Activated CD8-positive, alpha-beta T cell treated with anti-CD3 and anti-CD28 coated beads, Interleukin-2, amount 10 ng/mL, durations not matched to agents 7 days and 5 days (primary cell): ENCODE measurements at regions not wholly inside any gene's neighbourhood (a gene's known extent, or its start where the extent isn't known, plus 50 kb on each side); places are given as distances from the start of the nearest gene placed in this dataset.

Experiments
- ATAC-seq: fragments of 150-1000 bp; cut with Tn5 transposase; one replicate; pipeline ENCODE4 v1.10.0; 2021; ENCODE audit warnings: moderate library complexity
- CTCF ChIA-PET: fragments of 350-600 bp; sonication (Branson Sonifier 250); formaldehyde crosslinking; loops from one replicate; lab custom pipeline; 2021; ENCODE audit warnings: antibody characterized with exemption; lab: Charles Lee
- POLR2A ChIA-PET: fragments of 350-600 bp; sonication (Branson Sonifier 250); formaldehyde crosslinking; loops from one replicate; lab custom pipeline; 2021; ENCODE audit warnings: antibody characterized with exemption; lab: Charles Lee
- DNase-seq: peaks from one replicate; pipeline ENCODE4 v3.0.0-alpha.2; 2020
- H3K27ac Mint-ChIP-seq: one replicate; pipeline ENCODE4 v1.8.0; 2021; ENCODE audit warnings: mild to moderate bottlenecking, mixed read lengths
- H3K27me3 Mint-ChIP-seq: one replicate; pipeline ENCODE4 v1.8.0; 2021; ENCODE audit warnings: low read depth, mixed read lengths
- H3K36me3 Mint-ChIP-seq: one replicate; pipeline ENCODE4 v1.8.0; 2021; ENCODE audit warnings: low read depth, mixed read lengths
- H3K4me1 Mint-ChIP-seq: one replicate; pipeline ENCODE4 v1.8.0; 2021; ENCODE audit warnings: low read depth, mixed read lengths
- H3K4me3 Mint-ChIP-seq: one replicate; pipeline ENCODE4 v1.8.0; 2021; ENCODE audit warnings: mild to moderate bottlenecking, mixed read lengths
- H3K9me3 Mint-ChIP-seq: one replicate; pipeline ENCODE4 v1.8.0; 2022; ENCODE audit warnings: mixed read lengths; ENCODE audit not compliant: insufficient read depth

- Mint-ChIP-seq H3K9me3 (no peaks in the 10 kb centered on the region), H3K27me3 (no peaks in the 10 kb centered on the region), H3K4me3 (no peak overlapping the region), H3K27ac (no peak overlapping the region), H3K4me1 (no peaks in the 10 kb centered on the region), H3K36me3 (no peaks in the 10 kb centered on the region)
- ATAC-seq = no peak
- no peak for DNase-seq
- POLR2A ChIA-PET = no interaction called here
- CTCF ChIA-PET = no interaction called here
Measured at GRCh38 chr3:3340526-3340925, 161.0 kb upstream of the CRBN start.

- Mint-ChIP-seq H3K9me3 (no peaks in the 10 kb centered on the region), H3K36me3 (no peaks in the 10 kb centered on the region), H3K27me3 (no peaks in the 10 kb centered on the region), H3K4me1 (no peaks in the 10 kb centered on the region), H3K4me3 (no peak overlapping the region), H3K27ac (no peak overlapping the region)
- CTCF ChIA-PET = no interaction called here
- ATAC-seq (no peak), DNase-seq (no peak)
- POLR2A ChIA-PET = no interaction called here
Measured at GRCh38 chr3:3335903-3336302, 156.4 kb upstream of the CRBN start.

- no peaks in the 10 kb centered on the region for H3K36me3 Mint-ChIP-seq
- POLR2A ChIA-PET = no interaction called here
Measured at GRCh38 chr3:3334491-3334890, 155.0 kb upstream of the CRBN start.

GRCh38 chr3:3333571-3333970, 154.1 kb upstream of the CRBN start:
- POLR2A ChIA-PET = no interaction called here
- CTCF ChIA-PET = no interaction called here

More at GRCh38 chr3:3334491-3334890, 155.0 kb upstream of the CRBN start:
- Mint-ChIP-seq H3K9me3 (no peaks in the 10 kb centered on the region), H3K27me3 (no peaks in the 10 kb centered on the region), H3K4me1 (no peaks in the 10 kb centered on the region), H3K4me3 (no peak overlapping the region), H3K27ac (no peak overlapping the region)
- CTCF ChIA-PET = no interaction called here
- ATAC-seq (no peak), DNase-seq (no peak)

GRCh38 chr3:3316521-3316920, 137.0 kb upstream of the CRBN start:
- no peak overlapping the region for H3K4me3 Mint-ChIP-seq
- POLR2A ChIA-PET = no interaction called here
- no peak for ATAC-seq

More at GRCh38 chr3:3333571-3333970, 154.1 kb upstream of the CRBN start:
- no peaks in the 10 kb centered on the region for H3K9me3 Mint-ChIP-seq
- no peak overlapping the region for H3K27ac Mint-ChIP-seq
- no peak for DNase-seq
- no peak overlapping the region for H3K4me3 Mint-ChIP-seq
- ATAC-seq = no peak
- H3K27me3 Mint-ChIP-seq = no peaks in the 10 kb centered on the region
- H3K4me1 Mint-ChIP-seq = no peaks in the 10 kb centered on the region
- no peaks in the 10 kb centered on the region for H3K36me3 Mint-ChIP-seq

GRCh38 chr3:3315846-3316245, 136.4 kb upstream of the CRBN start:
- Mint-ChIP-seq H3K4me3 (no peak overlapping the region), H3K9me3 (no peaks in the 10 kb centered on the region), H3K27ac (no peak overlapping the region), H3K36me3 (no peaks in the 10 kb centered on the region), H3K27me3 (no peaks in the 10 kb centered on the region), H3K4me1 (no peaks in the 10 kb centered on the region)
- DNase-seq (no peak), ATAC-seq (no peak)
- POLR2A ChIA-PET = no interaction called here
- CTCF ChIA-PET = no interaction called here

More at GRCh38 chr3:3316521-3316920, 137.0 kb upstream of the CRBN start:
- Mint-ChIP-seq H3K9me3 (no peaks in the 10 kb centered on the region), H3K36me3 (no peaks in the 10 kb centered on the region), H3K4me1 (no peaks in the 10 kb centered on the region), H3K27ac (no peak overlapping the region), H3K27me3 (no peaks in the 10 kb centered on the region)
- CTCF ChIA-PET = no interaction called here
- DNase-seq = no peak

GRCh38 chr3:3309887-3310286, 130.4 kb upstream of the CRBN start:
- no peak overlapping the region for H3K27ac Mint-ChIP-seq
- H3K36me3 Mint-ChIP-seq = no peaks in the 10 kb centered on the region
- no peaks in the 10 kb centered on the region for H3K9me3 Mint-ChIP-seq
- DNase-seq = no peak
- no peaks in the 10 kb centered on the region for H3K4me1 Mint-ChIP-seq
- CTCF ChIA-PET = no interaction called here
- no peak overlapping the region for H3K4me3 Mint-ChIP-seq
- ATAC-seq = no peak
- POLR2A ChIA-PET = no interaction called here
- peaks cover 3% of the 10 kb centered on the region for H3K27me3 Mint-ChIP-seq

- ATAC-seq (no peak), DNase-seq (no peak)
- Mint-ChIP-seq H3K9me3 (no peaks in the 10 kb centered on the region), H3K27ac (no peak overlapping the region), H3K27me3 (peaks cover 3% of the 10 kb centered on the region), H3K36me3 (no peaks in the 10 kb centered on the region), H3K4me3 (no peak overlapping the region), H3K4me1 (no peaks in the 10 kb centered on the region)
- POLR2A ChIA-PET = no interaction called here
- CTCF ChIA-PET = no interaction called here
Measured at GRCh38 chr3:3308809-3309208, 129.3 kb upstream of the CRBN start.

GRCh38 chr3:3307491-3307890, 128.0 kb upstream of the CRBN start:
- Mint-ChIP-seq H3K4me3 (no peak overlapping the region), H3K27ac (no peak overlapping the region), H3K9me3 (no peaks in the 10 kb centered on the region), H3K27me3 (peaks cover 3% of the 10 kb centered on the region), H3K4me1 (no peaks in the 10 kb centered on the region), H3K36me3 (no peaks in the 10 kb centered on the region)
- ChIA-PET CTCF (no interaction called here), POLR2A (no interaction called here)
- ATAC-seq = no peak
- DNase-seq = no peak

- Mint-ChIP-seq H3K9me3 (no peaks in the 10 kb centered on the region), H3K27me3 (peaks cover 3% of the 10 kb centered on the region), H3K27ac (no peak overlapping the region), H3K36me3 (no peaks in the 10 kb centered on the region), H3K4me1 (no peaks in the 10 kb centered on the region), H3K4me3 (no peak overlapping the region)
- ATAC-seq = no peak
- DNase-seq = no peak
- ChIA-PET CTCF (no interaction called here), POLR2A (no interaction called here)
Measured at GRCh38 chr3:3305841-3306240, 126.3 kb upstream of the CRBN start.

GRCh38 chr3:3305084-3305483, 125.6 kb upstream of the CRBN start:
- peaks cover 3% of the 10 kb centered on the region for H3K27me3 Mint-ChIP-seq
- H3K9me3 Mint-ChIP-seq = no peaks in the 10 kb centered on the region
- ATAC-seq (no peak), DNase-seq (no peak)
- H3K4me3 Mint-ChIP-seq = no peak overlapping the region
- H3K36me3 Mint-ChIP-seq = no peaks in the 10 kb centered on the region
- no peaks in the 10 kb centered on the region for H3K4me1 Mint-ChIP-seq
- H3K27ac Mint-ChIP-seq = no peak overlapping the region
- ChIA-PET CTCF (no interaction called here), POLR2A (no interaction called here)

GRCh38 chr3:3303636-3304035, 124.1 kb upstream of the CRBN start:
- Mint-ChIP-seq H3K9me3 (no peaks in the 10 kb centered on the region), H3K4me1 (no peaks in the 10 kb centered on the region), H3K27ac (no peak overlapping the region), H3K4me3 (no peak overlapping the region), H3K27me3 (peaks cover 3% of the 10 kb centered on the region), H3K36me3 (no peaks in the 10 kb centered on the region)
- ATAC-seq (no peak), DNase-seq (no peak)
- ChIA-PET POLR2A (no interaction called here), CTCF (no interaction called here)

- DNase-seq (no peak), ATAC-seq (no peak)
- no peaks in the 10 kb centered on the region for H3K4me1 Mint-ChIP-seq
- H3K36me3 Mint-ChIP-seq = no peaks in the 10 kb centered on the region
- H3K27me3 Mint-ChIP-seq = peaks cover 3% of the 10 kb centered on the region
- ChIA-PET POLR2A (no interaction called here), CTCF (no interaction called here)
- H3K9me3 Mint-ChIP-seq = no peaks in the 10 kb centered on the region
- H3K27ac Mint-ChIP-seq = no peak overlapping the region
- no peak overlapping the region for H3K4me3 Mint-ChIP-seq
Measured at GRCh38 chr3:3302964-3303363, 123.5 kb upstream of the CRBN start.
